T-cell (primary cell): ENCODE measurements at regions not wholly inside any gene's neighbourhood (a gene's known extent, or its start where the extent isn't known, plus 50 kb on each side); places are given as distances from the start of the nearest gene placed in this dataset.
"Not testable (repeated sequence)": the region's sequence is repeated elsewhere in the genome, so short reads cannot be mapped to it uniquely, and the experiment has no call there.

Experiments used
- ATAC-seq, 4 experiments: fragments of 200-7000 bp in 3 of 4; fragments of 150-1000 bp in 1 of 4; cut with Tn5 transposase; replicated peaks in 1 of 4; 1 replicate in 3 of 4; 2 replicates in 1 of 4; pipeline ENCODE4 v1.10.0; 2021; ENCODE audit warnings: moderate library complexity in 3 of 4, mild to moderate bottlenecking in 2 of 4, moderate number of reproducible peaks in 1 of 4
- CTCF ChIA-PET, 2 donors: fragments of 300-600 bp; sonication (Branson Sonifier 250); formaldehyde crosslinking; loops; one replicate each; lab custom pipeline; 2022; ENCODE audit warnings: antibody characterized with exemption in 2 of 2; lab: Charles Lee
- POLR2A ChIA-PET, 2 donors: fragments of 300-600 bp; sonication (Branson Sonifier 250); formaldehyde crosslinking; loops; one replicate each; lab custom pipeline; 2022; ENCODE audit warnings: antibody characterized with exemption in 2 of 2; lab: Charles Lee
- DNase-seq, 35 experiments: peaks; one replicate each; pipeline versions ENCODE4 v3.0.0 to v3.0.0-alpha.2; 2013 to 2023
- H3K27ac ChIP-seq: one replicate; pipeline ENCODE4 v1.5.1; 2013; ENCODE audit warnings: low read length
- H3K27me3 ChIP-seq, 2 experiments: replicated peaks in 1 of 2; 1 replicate in 1 of 2; 2 replicates in 1 of 2; pipeline versions ENCODE4 v1.6.1 to v1.7.0; 2013; ENCODE audit warnings: low read length in 1 of 2, mixed read lengths in 1 of 2; ENCODE audit not compliant: control insufficient read depth in 2 of 2, insufficient read depth in 2 of 2; ENCODE audit errors: extremely low read depth in 1 of 2
- H3K36me3 ChIP-seq, 2 donors: 1 replicate in 1 of 2; 2 replicates in 1 of 2; pipeline versions ENCODE4 v1.6.1 to v1.7.0; 2013; ENCODE audit warnings: low read length in 1 of 2; ENCODE audit not compliant: control insufficient read depth in 2 of 2, insufficient read depth in 1 of 2; ENCODE audit errors: extremely low read depth in 1 of 2
- H3K4me1 ChIP-seq, 2 experiments: 1 replicate in 1 of 2; 2 replicates in 1 of 2; pipeline versions ENCODE4 v1.6.1 to v1.7.0; 2013; ENCODE audit warnings: low read length in 2 of 2, mixed read lengths in 1 of 2; ENCODE audit not compliant: insufficient read depth in 2 of 2, control insufficient read depth in 1 of 2; ENCODE audit errors: extremely low read depth in 1 of 2
- H3K4me3 ChIP-seq, 2 donors: 1 replicate in 1 of 2; 2 replicates in 1 of 2; pipeline versions ENCODE4 v1.5.1 to v1.7.0; 2013; ENCODE audit warnings: mild to moderate bottlenecking in 2 of 2, low read length in 1 of 2, moderate library complexity in 1 of 2; ENCODE audit not compliant: control insufficient read depth in 1 of 2; ENCODE audit errors: extremely low read depth in 1 of 2
- H3K9me3 ChIP-seq: 2 replicates; pipeline ENCODE4 v1.7.0; 2013
- H3K27ac Mint-ChIP-seq, 2 donors: one replicate each; pipeline ENCODE4 v1.8.0; 2020 to 2021; ENCODE audit warnings: mild to moderate bottlenecking in 2 of 2, mixed read lengths in 2 of 2
- H3K27me3 Mint-ChIP-seq, 2 donors: one replicate each; pipeline ENCODE4 v1.8.0; 2021 to 2022; ENCODE audit warnings: mixed read lengths in 2 of 2
- H3K36me3 Mint-ChIP-seq: one replicate; pipeline ENCODE4 v1.8.0; 2021; ENCODE audit warnings: mixed read lengths
- H3K4me1 Mint-ChIP-seq, 3 donors: one replicate each; pipeline ENCODE4 v1.8.0; 2020 to 2022; ENCODE audit warnings: mixed read lengths in 3 of 3, mild to moderate bottlenecking in 1 of 3
- H3K4me3 Mint-ChIP-seq, 3 donors: one replicate each; pipeline ENCODE4 v1.8.0; 2020 to 2022; ENCODE audit warnings: mild to moderate bottlenecking in 3 of 3, mixed read lengths in 3 of 3, moderate library complexity in 3 of 3
- H3K9me3 Mint-ChIP-seq, 3 donors: one replicate each; pipeline ENCODE4 v1.8.0; 2020 to 2022; ENCODE audit warnings: mixed read lengths in 3 of 3
- WGBS: methylation state at CpG from one replicate; pipeline ENCODE4 v1.1.5; 2013; ENCODE audit warnings: missing lambda C conversion rate; ENCODE audit not compliant: insufficient coverage; 5-methylcytosine and 5-hydroxymethylcytosine counted together

- no peaks in the 10 kb centered on the region for H3K4me1 Mint-ChIP-seq
Observed at GRCh38 chr18:76274468-76275289, 220.4 kb downstream of the ZNF516 start.

GRCh38 chr18:76273956-76274355, 221.1 kb downstream of the ZNF516 start:
- ChIA-PET CTCF (no interaction called here), POLR2A (no interaction called here)
- Histone ChIP-seq H3K4me3 (no peak overlapping the region), H3K4me1 (no peaks in the 10 kb centered on the region), H3K27me3 (peaks cover 0 to 5% of the 10 kb centered on the region in 2 experiments), H3K9me3 (no peaks in the 10 kb centered on the region), H3K27ac (no peak overlapping the region), H3K36me3 (no peaks in the 10 kb centered on the region)
- Mint-ChIP-seq H3K36me3 (no peaks in the 10 kb centered on the region), H3K27me3 (peaks cover 1 to 10% of the 10 kb centered on the region in 2 donors), H3K4me3 (no peak overlapping the region), H3K9me3 (no peaks in the 10 kb centered on the region), H3K27ac (no peak overlapping the region), H3K4me1 (no peaks in the 10 kb centered on the region)
- WGBS: 100% methylated on average over 1 of the region's 6 CpGs
- no peak for DNase-seq
- no peak for ATAC-seq

More at GRCh38 chr18:76274468-76275289, 220.4 kb downstream of the ZNF516 start:
- ChIA-PET CTCF (no interaction called here), POLR2A (no interaction called here)
- Histone ChIP-seq H3K36me3 (no peaks in the 10 kb centered on the region), H3K4me3 (no peak overlapping the region), H3K27me3 (peaks cover 0 to 5% of the 10 kb centered on the region in 2 experiments), H3K9me3 (no peaks in the 10 kb centered on the region), H3K4me1 (no peaks in the 10 kb centered on the region), H3K27ac (no peak overlapping the region)
- H3K36me3 Mint-ChIP-seq: no peaks in the 10 kb centered on the region
- WGBS: 28% methylated on average over 14 of the region's 19 CpGs
- no peak for DNase-seq
- H3K27me3 Mint-ChIP-seq: peaks cover 1 to 10% of the 10 kb centered on the region in 2 donors
- no peak overlapping the region for H3K27ac Mint-ChIP-seq
- no peak for ATAC-seq
- no peak overlapping the region for H3K4me3 Mint-ChIP-seq
- no peaks in the 10 kb centered on the region for H3K9me3 Mint-ChIP-seq

DNA sequence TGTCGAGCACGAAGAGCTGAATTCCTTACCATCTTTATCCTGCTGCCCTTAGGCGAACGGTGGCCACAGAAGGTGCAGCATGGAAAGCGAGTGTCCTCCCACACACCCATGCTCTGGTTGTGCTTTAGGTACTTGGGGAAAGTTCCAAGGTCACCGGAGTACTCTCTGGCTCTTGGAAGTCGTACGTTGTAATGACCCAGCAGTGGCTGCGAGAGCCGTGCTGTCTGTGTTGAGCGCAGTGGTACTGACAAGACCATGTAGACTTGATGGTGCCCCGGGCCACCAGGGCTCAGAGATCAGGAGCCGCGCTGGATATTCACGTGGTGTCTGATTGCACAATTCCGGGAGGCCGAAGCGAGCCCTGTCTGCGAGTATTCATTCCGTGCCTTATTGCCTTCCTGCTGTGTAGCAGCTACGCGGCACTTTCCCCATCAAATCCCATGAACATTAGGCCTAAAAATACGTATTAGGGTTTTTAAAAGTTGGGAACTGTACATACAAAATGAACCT, 222.0 kb downstream of the ZNF516 start:
- ATAC-seq (no peak), DNase-seq (no peak)
- Histone ChIP-seq H3K4me1 (no peaks in the 10 kb centered on the region), H3K9me3 (no peaks in the 10 kb centered on the region), H3K36me3 (no peaks in the 10 kb centered on the region), H3K27ac (no peak overlapping the region), H3K4me3 (no peak overlapping the region), H3K27me3 (peaks cover 0 to 7% of the 10 kb centered on the region in 2 experiments)
- ChIA-PET CTCF (interaction anchor here in 1 of 2 donors (0.5 kb wide), 1 partner anchor 17 kb away, joined by 3 read pairs; no protein-coding TSS in a partner anchor), POLR2A (no interaction called here)
- no peak overlapping the region for H3K27ac Mint-ChIP-seq
- no peaks in the 10 kb centered on the region for H3K9me3 Mint-ChIP-seq
- H3K27me3 Mint-ChIP-seq: peaks cover 1 to 10% of the 10 kb centered on the region in 2 donors
- no peaks in the 10 kb centered on the region for H3K4me1 Mint-ChIP-seq
- 95% methylated on average over 13 of the region's 23 CpGs for WGBS
- H3K4me3 Mint-ChIP-seq: no peak overlapping the region
- no peaks in the 10 kb centered on the region for H3K36me3 Mint-ChIP-seq

DNA sequence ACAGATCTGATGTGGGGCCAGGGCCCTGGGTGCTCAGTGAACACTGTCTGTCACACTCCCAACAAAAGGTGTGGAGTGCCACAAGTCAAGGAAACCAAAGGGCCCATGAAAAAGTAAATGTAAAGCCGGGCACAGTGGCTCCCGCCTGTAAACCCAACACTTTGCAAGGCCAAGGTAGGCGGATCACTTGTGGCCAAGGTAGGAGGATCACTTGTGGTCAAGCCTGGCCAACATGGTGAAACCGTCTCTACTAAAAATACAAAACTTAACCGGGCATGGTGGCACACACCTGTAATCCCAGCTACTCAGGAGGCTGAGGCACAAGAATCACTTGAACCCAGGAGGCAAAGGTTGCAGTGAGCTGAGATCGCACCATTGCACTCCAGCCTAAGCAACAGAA, 227.6 kb downstream of the ZNF516 start:
- H3K27me3 ChIP-seq: peaks cover 0 to 16% of the 10 kb centered on the region in 2 experiments
- H3K9me3 ChIP-seq, H3K27ac Mint-ChIP-seq, H3K4me3 ChIP-seq, H3K36me3 ChIP-seq, H3K27ac ChIP-seq, H3K4me3 Mint-ChIP-seq, H3K4me1 Mint-ChIP-seq, H3K9me3 Mint-ChIP-seq, ATAC-seq, H3K36me3 Mint-ChIP-seq, CTCF ChIA-PET, DNase-seq, H3K4me1 ChIP-seq: not testable (repeated sequence)
- POLR2A ChIA-PET: interaction anchor here in 1 of 2 donors (0.8 kb wide), 1 partner anchor 18 kb away, joined by 6 read pairs; no protein-coding TSS in a partner anchor
- H3K27me3 Mint-ChIP-seq: peaks cover 7 to 11% of the 10 kb centered on the region in 2 donors
- 80% methylated on average over 1 of the region's 6 CpGs for WGBS

DNA sequence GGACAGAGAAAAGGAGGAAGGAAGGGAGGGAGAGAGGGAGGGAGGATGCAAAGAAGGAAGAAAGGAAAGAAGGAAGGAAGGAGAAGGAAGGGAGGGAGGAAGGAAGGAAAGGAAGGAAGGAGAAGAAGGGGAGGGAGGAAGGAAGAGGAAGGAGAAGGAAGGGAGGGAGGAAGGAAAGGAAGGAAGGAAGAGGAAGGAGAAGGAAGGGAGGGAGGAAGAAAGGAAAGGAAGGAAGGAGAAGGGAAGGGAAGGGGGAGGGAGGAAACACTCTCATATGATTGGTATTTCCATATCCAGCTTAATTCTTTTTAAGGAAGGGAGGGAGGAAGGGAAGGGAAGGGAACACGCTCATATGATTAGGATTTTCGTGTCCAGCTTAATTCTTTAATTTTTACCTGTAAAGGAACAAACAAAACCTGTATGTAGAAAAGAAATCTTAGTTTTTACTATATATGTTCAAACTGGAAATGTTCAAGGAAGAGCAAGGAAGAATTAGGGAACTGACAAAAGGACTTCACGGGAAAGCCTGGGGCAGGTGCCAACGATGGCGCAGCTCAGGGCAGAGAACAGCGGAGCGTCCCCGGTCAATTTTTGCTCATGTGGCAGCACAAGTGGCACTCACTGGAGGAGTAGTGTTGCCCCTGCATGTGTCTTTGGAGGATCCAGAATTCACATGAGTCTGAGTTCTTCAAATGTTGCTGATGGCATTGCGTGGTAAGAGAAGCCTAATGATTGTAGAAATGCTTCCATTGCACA, 228.6 kb downstream of the ZNF516 start:
- Histone ChIP-seq H3K4me3 (no peak overlapping the region), H3K27ac (no peak overlapping the region), H3K9me3 (no peaks in the 10 kb centered on the region), H3K4me1 (no peaks in the 10 kb centered on the region), H3K27me3 (peaks cover 0 to 16% of the 10 kb centered on the region in 2 experiments), H3K36me3 (no peaks in the 10 kb centered on the region)
- H3K4me3 Mint-ChIP-seq: peak overlapping the region in 1 of 3 donors; percentile 13
- ChIA-PET CTCF (no interaction called here), POLR2A (no interaction called here)
- DNase-seq: no peak
- 93% methylated on average over 6 of the region's 9 CpGs for WGBS
- peaks cover 0 to 6% (median 5%) of the 10 kb centered on the region in 3 donors for H3K4me1 Mint-ChIP-seq
- ATAC-seq: no peak
- H3K27me3 Mint-ChIP-seq: peaks cover 7 to 9% of the 10 kb centered on the region in 2 donors
- no peak overlapping the region for H3K27ac Mint-ChIP-seq
- H3K9me3 Mint-ChIP-seq: no peaks in the 10 kb centered on the region
- H3K36me3 Mint-ChIP-seq: no peaks in the 10 kb centered on the region

GRCh38 chr18:76265497-76266235, 229.4 kb downstream of the ZNF516 start:
- Mint-ChIP-seq H3K27ac (no peak overlapping the region), H3K4me1 (peaks cover 0 to 6% (median 5%) of the 10 kb centered on the region in 3 donors), H3K9me3 (no peaks in the 10 kb centered on the region), H3K4me3 (peak overlapping the region in 1 of 3 donors; percentile 13), H3K36me3 (no peaks in the 10 kb centered on the region), H3K27me3 (peaks cover 3 to 9% of the 10 kb centered on the region in 2 donors)
- Histone ChIP-seq H3K27me3 (peaks cover 0 to 16% of the 10 kb centered on the region in 2 experiments), H3K4me3 (no peak overlapping the region), H3K36me3 (no peaks in the 10 kb centered on the region), H3K4me1 (no peaks in the 10 kb centered on the region), H3K9me3 (no peaks in the 10 kb centered on the region), H3K27ac (no peak overlapping the region)
- ChIA-PET POLR2A (no interaction called here), CTCF (interaction anchor here in 1 of 2 donors (0.5 kb wide), 1 partner anchor 111 kb away, joined by 3 read pairs; no protein-coding TSS in a partner anchor)
- 48% methylated on average over 6 of the region's 9 CpGs for WGBS
- DNase-seq (no peak), ATAC-seq (no peak)
